ENCODE measurements at regions not wholly inside any gene's neighbourhood (a gene's known extent, or its start where the extent isn't known, plus 50 kb on each side); places are given as distances from the start of the nearest gene placed in this dataset.
"Not testable (repeated sequence)": the region's sequence is repeated elsewhere in the genome, so short reads cannot be mapped to it uniquely, and the experiment has no call there.

DNA sequence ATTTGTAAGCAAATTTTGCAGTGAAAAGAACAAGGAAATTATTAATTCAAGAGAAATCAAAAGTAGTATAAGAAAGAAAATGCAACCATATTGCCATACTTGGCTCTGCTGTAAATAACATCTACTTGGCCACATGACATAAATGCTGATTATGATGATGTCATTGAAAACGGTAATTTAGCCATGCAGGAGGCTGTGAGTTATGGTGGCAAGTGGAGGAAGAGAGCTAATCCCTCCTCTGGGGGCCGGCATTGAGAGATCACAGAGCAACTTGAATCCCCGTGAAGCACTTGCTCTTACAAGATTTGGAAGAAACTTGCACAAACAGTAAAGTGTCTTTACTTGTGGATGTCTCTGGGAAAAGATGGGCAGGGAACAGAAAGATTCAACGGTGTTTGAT lies 456.6 kb downstream of the PREX1 start:
- TF ChIP-seq, protein P1, sequence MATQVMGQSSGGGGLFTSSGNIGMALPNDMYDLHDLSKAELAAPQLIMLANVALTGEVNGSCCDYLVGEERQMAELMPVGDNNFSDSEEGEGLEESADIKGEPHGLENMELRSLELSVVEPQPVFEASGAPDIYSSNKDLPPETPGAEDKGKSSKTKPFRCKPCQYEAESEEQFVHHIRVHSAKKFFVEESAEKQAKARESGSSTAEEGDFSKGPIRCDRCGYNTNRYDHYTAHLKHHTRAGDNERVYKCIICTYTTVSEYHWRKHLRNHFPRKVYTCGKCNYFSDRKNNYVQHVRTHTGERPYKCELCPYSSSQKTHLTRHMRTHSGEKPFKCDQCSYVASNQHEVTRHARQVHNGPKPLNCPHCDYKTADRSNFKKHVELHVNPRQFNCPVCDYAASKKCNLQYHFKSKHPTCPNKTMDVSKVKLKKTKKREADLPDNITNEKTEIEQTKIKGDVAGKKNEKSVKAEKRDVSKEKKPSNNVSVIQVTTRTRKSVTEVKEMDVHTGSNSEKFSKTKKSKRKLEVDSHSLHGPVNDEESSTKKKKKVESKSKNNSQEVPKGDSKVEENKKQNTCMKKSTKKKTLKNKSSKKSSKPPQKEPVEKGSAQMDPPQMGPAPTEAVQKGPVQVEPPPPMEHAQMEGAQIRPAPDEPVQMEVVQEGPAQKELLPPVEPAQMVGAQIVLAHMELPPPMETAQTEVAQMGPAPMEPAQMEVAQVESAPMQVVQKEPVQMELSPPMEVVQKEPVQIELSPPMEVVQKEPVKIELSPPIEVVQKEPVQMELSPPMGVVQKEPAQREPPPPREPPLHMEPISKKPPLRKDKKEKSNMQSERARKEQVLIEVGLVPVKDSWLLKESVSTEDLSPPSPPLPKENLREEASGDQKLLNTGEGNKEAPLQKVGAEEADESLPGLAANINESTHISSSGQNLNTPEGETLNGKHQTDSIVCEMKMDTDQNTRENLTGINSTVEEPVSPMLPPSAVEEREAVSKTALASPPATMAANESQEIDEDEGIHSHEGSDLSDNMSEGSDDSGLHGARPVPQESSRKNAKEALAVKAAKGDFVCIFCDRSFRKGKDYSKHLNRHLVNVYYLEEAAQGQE (IDR thresholded peaks at IDR 0.05; ENCODE audit: insufficient replicate concordance, low read depth), result no peak
- TF ChIP-seq POLR2AphosphoS5 (IDR thresholded peaks at IDR 0.05; ENCODE audit: low read depth) (no peak), GABPA (IDR thresholded peaks at IDR 0.05; ENCODE audit: low read depth) (no peak)
- TF ChIP-seq, protein P2, sequence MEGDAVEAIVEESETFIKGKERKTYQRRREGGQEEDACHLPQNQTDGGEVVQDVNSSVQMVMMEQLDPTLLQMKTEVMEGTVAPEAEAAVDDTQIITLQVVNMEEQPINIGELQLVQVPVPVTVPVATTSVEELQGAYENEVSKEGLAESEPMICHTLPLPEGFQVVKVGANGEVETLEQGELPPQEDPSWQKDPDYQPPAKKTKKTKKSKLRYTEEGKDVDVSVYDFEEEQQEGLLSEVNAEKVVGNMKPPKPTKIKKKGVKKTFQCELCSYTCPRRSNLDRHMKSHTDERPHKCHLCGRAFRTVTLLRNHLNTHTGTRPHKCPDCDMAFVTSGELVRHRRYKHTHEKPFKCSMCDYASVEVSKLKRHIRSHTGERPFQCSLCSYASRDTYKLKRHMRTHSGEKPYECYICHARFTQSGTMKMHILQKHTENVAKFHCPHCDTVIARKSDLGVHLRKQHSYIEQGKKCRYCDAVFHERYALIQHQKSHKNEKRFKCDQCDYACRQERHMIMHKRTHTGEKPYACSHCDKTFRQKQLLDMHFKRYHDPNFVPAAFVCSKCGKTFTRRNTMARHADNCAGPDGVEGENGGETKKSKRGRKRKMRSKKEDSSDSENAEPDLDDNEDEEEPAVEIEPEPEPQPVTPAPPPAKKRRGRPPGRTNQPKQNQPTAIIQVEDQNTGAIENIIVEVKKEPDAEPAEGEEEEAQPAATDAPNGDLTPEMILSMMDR (IDR thresholded peaks at IDR 0.05; ENCODE audit: insufficient read depth, low read length), result no peak
- Histone ChIP-seq H3K27me3 (ENCODE audit: insufficient read depth, poor library complexity, severe bottlenecking) (peaks cover 5% of the 10 kb centered on the region), H3K4me3 (replicated peaks; ENCODE audit: insufficient read depth, low read length) (no peak overlapping the region), H3K27ac (replicated peaks) (no peak overlapping the region)
- no peak for DNase-seq (ENCODE audit: low read depth in 1 of 2, low spot score in 1 of 2)

DNA sequence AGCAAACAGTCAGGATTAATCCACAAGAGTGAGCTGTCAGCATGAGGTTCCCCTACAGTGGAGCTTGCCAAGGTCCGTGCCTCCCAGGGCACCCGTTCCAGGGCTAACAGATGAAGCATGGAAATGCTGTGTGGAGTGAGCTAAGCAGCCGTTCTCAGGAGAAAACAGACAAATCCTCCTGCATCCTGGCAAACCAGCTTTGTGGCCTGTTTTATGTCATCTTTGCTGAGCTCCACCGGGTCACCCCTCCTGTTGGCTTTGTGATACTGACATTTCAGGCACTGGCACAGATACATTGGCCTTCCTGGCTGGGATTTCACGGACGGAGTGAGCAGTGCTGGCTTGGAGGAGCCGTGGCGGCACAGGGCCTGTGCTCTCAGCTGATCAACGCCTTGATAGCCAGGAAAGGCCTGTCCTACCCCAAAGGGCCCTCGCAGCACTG lies 459.2 kb downstream of the PREX1 start:
- DNase-seq (ENCODE audit: low read depth in 1 of 2, low spot score in 1 of 2); H3K27ac ChIP-seq (replicated peaks); H3K4me3 ChIP-seq (replicated peaks; ENCODE audit: insufficient read depth, low read length): not testable (repeated sequence)

DNA sequence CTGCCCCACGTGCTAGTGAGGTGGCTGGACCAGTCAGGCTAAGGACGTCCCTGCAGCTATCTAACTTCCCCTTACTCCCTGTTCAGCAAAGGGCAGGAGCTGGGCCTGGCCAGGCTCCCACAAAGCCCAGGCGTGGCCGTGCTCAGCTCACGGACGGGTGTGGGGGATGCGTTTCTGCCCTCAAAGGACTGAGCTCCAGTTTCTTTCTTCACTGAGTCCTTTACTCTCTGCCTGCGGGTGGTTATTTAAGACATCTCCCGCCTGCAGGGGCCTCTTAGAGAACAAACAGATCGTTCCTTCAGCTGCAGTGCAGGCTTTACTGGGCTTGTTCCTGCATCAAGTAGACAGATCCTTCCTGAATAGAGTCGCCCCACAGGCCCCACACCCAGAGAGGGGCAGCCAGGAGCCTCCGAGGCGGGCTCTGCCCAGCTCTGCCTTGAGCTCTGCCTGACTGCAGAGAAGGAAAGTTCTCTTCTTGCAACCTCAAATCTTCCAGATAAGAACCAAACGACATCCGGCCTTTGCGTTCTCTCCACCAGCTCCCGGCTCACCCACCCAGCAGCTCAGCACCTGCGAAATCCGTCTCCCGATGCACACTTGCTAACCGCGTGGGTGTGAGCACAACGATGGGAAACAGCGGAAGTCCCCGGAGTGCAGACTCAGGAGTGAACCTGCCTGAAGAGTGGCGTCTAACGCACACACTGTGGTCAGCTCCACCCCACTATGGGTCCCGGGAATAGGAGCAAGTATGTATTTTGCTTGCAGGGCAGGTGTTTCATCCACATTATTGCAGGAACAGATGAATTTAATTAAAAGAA lies 460.0 kb downstream of the PREX1 start:
- DNase-seq (ENCODE audit: low read depth in 1 of 2, low spot score in 1 of 2); H3K4me3 ChIP-seq (replicated peaks; ENCODE audit: insufficient read depth, low read length); H3K27ac ChIP-seq (replicated peaks); H3K27me3 ChIP-seq (ENCODE audit: insufficient read depth, poor library complexity, severe bottlenecking): not testable (repeated sequence)

More for the DNA sequence above, 459.2 kb downstream of the PREX1 start:
- not testable (repeated sequence) for H3K27me3 ChIP-seq (ENCODE audit: insufficient read depth, poor library complexity, severe bottlenecking)

DNA sequence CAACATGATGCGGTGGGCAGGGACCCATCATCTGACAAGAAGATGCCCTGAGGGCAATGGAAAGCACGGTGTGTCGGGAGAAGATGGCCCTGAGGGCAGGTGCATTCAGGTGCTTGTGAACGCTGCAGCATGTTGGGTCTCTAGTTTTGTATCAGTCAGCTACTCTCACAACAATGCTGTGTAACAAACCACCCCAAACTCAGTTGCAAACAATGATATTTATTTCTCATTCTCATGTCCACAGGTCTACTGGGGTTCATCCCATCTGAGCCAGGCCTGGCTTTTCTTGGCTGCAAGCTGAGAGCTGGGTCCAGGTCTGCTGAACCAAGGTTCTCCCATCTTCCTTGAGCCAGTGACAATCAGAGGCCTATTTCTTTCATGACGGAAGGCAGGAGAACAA lies 461.6 kb downstream of the PREX1 start:
- no peak overlapping the region for H3K4me3 ChIP-seq (replicated peaks; ENCODE audit: insufficient read depth, low read length)
- no peaks in the 10 kb centered on the region for H3K27me3 ChIP-seq (ENCODE audit: insufficient read depth, poor library complexity, severe bottlenecking)
- TF ChIP-seq SPI1 (IDR thresholded peaks at IDR 0.05; ENCODE audit: borderline replicate concordance, low read depth) (no peak), GABPA (IDR thresholded peaks at IDR 0.05; ENCODE audit: low read depth) (no peak), POLR2AphosphoS5 (IDR thresholded peaks at IDR 0.05; ENCODE audit: low read depth) (no peak)
- TF ChIP-seq, protein P1 (IDR thresholded peaks at IDR 0.05; ENCODE audit: insufficient replicate concordance, low read depth), result no peak
- TF ChIP-seq, protein P2 (IDR thresholded peaks at IDR 0.05; ENCODE audit: insufficient read depth, low read length), result no peak
- no peak overlapping the region for H3K27ac ChIP-seq (replicated peaks)
- no peak for DNase-seq (ENCODE audit: low read depth in 1 of 2, low spot score in 1 of 2)
